HUDEP-2 (cell line): ENCODE measurements at regions not wholly inside any gene's neighbourhood (a gene's known extent, or its start where the extent isn't known, plus 50 kb on each side); places are given as distances from the start of the nearest gene placed in this dataset.

Experiments used
- DNase-seq, 76 experiments: peaks; one replicate each; lab custom pipeline; 2025; ENCODE audit not compliant: unreplicated experiment in 76 of 76; lab: John Stamatoyannopoulos, UW

DNA sequence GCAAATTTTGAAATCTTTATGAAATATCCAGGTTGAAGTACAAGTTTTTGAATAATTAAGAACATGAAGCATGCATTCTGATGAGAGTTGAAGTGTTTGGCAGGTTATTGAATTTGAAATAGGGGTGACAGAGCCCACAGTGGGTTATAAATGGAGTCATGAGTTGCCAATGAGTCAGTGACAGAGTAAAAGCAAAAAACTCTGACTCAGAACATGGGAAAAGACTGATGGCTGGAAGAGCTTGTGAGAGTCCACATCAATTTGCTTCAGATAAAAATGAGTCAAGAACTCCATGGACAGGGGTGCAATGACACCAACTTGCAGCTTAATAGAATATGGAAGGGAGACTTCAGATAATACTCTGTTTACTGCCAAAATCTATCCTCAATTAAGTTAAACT lies 105.3 kb downstream of the SLC6A15 start:
- DNase-seq: no peak

DNA sequence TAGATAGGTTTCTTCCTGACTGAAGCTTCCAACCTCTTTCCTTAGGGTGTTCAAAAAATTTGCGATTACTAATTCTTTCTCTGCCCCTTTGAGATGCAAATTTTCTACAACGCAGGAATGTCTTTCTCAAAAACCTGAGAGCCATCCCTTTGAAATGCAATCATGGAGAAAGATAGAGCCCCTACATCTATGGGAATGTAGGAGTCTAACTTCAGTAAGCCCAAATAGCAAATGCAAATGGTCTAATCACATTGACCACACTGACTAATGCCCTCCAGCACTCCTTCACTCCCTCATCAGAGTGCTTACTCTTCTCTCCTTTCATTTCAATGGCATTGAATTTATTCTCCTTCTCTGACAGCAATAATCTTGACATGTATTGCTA lies 107.1 kb downstream of the SLC6A15 start:
- no peak for DNase-seq

DNA sequence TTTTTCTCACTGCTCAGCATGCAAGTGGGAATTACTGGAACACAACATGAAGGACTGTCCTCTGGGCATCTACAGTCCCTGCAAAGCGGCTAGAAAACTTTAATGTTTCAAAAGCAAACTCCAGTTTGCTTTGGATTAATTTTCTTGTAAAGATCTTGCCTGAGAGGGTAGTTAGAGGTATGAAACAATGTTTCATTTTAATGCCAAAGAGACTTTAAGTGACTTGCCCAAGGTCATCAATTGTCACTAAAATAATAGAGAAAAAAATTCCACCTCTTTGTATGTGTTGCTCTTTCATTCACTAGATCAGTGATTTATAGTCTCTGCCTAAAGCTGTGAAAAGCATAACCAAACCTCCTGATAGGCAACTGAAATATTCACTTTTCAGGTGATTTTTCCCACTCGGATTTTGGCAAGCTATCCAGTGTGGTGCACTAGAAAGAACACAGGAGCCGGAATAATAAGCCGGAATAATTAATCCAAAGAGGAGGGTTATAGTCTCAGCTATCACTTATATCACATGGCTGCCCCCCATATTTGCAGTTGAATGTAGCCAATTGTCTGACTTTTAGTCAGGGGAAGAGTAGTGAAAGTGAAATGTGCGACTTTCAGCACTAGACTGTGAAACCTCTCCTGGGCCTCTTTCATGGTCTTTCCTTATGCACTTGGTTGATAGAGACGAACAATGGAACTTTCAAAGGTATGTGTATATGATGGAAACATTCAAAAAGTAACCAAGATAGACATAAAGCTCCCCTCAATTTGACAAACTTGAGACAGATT lies 107.7 kb downstream of the SLC6A15 start:
- no peak for DNase-seq

DNA sequence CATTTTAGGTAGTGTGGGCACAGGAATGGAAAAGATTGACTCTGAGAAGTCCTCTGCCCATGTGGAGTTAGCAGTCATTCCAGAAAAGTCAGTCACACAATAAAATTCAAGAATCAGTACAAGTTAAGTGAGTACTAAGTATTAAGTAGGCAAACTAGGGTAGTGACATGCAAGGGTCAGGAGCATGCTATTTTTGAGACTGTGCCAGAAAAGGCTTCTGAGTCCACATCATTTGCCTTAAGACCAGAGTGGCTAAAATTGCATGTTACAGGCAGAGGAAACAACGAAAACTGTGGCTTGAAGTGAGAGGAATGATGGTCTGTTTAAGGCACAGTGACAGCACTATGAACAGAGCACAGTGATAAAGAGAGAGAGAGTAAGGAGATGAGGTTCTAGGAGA lies 108.9 kb downstream of the SLC6A15 start:
- no peak for DNase-seq

DNA sequence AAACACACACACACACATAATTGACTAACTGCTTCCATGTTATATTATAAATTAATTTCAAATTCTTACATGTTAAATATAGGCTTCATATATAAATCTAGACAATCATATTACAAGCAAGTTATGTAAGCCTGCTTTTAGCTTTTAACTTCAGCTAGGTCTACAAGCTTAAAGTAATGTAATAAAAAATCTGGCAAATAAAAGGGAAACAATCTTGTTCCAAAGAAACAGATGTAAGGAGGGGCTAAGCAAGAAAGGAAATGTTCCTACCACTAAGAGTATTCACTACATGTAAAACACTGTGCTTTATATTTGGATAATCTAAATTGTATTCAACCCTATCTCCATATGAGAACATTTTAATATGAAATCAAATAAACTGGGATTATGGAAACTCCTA lies 110.4 kb downstream of the SLC6A15 start:
- no peak for DNase-seq

DNA sequence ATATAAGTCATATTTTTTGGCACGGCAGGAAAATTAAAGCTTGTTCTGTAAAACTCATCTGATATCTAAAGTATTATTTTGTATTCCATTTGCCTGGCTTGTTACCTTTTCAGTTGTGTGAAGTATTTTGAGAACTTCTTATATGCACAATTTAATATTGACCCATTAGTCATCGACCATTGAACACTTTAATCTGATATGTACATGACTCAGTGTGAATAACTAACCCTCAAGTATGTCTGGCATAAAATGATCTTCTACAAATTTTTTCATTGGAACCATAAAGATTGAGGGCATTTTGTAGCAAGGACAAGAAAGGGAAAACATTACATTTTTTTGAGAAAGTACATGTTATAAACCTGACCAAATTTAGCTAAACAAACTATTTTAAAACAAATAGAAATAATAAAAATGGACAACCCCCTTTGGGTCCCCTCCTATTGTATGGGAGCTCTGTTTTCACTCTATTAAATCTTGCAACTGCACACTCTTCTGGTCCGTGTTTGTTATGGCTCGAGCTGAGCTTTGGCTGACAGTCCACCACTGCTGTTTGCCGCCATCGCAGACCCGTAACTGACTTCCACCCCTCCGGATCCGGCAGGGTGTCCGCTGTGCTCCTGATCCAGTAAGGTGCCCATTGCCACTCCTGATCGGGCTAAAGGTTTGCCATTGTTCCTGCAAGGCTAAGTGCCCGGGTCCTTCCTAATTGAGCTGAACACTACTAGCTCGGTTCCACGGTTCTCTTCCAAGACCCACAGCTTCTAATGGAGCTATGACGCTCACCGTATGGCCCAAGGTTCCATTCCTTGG lies 118.8 kb downstream of the SLC6A15 start:
- no peak for DNase-seq

DNA sequence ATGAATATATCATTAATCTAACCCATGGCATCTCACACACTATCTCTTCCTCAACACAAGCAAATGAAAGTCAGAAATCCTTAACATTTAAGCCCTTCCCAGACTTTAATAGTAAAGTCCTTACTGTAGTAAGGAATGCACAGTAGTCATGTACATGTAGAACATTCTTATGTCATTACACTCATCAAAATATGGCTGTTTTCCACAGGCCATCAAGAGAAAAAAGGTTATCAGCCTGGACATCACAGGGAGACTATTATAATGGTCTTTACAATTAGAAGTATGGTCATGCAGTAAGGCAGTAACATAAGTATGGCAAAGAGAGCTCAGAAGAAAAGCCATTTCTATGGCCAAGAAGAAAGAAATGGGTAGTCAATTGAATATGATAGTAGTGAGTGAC lies 121.2 kb downstream of the SLC6A15 start:
- DNase-seq: no peak

DNA sequence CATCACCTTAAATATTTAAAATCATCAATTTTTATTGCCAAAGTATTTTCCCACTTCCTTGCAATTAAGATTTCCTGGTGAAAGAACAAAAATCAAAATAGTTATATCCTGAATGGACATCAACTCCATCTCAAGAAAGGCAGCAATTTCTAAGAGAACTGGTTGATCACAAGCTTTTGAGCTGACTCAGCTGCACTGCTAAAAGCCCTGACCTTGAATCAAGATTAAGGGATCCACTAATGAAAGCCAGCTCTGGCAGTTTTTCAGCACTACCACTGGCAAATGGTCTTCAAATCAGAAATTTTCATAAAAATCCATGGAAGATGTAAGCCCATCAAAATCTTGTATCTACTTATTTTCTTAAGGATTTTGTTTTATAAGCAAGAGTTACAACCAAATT lies 123.4 kb downstream of the SLC6A15 start:
- DNase-seq: no peak

DNA sequence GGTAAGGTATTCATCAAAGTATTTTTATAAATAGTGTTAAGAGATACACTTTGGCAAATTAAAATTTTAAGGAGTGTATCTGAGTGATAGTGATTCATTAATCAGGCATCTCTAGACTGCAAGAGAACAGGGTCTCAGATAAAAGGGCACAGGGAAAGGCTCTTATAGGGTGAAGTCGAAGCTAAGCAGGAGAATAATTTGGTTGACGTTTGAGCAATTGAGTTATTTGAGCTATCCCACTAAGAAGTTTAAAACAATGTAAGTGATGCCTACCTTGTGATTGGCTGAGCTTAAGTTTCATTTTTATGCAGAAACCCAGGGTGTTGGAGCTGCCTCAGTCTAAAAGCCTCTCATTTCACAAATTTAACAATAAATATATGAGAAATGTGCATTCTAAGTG lies 125.3 kb downstream of the SLC6A15 start:
- no peak for DNase-seq

DNA sequence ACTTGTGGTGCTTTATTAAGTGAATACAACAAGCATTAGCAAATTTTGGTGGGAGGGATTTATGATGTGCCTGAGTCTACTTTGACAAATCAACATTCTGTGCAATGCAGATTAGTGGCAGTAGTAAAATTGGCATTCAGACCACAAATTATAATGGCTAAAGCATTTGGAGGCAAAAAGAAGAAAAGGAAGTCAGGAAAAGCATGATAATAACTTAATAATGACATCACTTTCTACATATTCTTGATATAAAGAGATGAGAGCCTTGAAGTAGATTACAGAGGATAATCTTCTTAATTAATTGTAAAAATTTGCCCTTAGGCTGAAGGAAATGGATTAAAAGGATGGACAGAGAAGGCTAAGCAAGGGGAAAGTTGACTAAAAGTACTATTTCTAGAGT lies 126.0 kb downstream of the SLC6A15 start:
- no peak for DNase-seq

DNA sequence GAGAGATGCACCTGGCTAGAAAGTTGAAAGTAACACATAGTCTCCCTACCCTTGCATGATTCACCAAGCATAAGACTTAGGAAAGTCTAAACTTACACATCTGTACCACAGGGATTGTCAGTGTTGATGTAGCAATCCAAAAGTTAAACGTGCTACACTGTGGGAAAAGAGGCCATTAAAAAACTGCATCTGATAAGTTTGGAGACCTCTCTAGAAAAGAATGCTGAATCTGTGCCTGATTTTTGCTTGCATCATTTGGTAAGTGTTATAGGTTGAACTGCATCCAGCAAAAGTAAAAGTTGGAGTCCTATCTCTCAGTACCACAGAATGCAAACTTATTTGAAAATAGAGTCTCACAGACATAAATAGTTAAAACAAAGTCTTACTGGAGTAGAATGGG lies 126.6 kb downstream of the SLC6A15 start:
- DNase-seq: no peak

DNA sequence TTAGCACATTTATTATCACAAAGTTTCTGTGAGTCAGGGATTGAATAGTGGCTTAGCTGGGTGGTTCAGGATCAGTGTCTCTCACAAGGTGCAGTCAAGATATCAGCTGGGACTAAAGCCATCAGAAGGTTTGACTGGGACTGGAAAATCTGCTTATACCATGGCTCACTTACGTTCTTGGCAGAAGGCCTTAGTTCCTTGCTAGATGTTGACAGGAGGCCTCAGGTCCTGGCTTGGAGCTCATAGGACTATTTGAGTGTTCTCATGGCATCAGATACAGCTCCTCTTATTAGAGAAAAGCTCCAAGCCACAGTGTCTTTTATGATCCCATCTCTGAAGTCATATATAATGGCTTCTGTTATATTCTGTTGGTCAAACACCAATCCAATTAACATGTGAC lies 127.3 kb downstream of the SLC6A15 start:
- DNase-seq: peak in 2 of 76 experiments; percentile 8 to 24

DNA sequence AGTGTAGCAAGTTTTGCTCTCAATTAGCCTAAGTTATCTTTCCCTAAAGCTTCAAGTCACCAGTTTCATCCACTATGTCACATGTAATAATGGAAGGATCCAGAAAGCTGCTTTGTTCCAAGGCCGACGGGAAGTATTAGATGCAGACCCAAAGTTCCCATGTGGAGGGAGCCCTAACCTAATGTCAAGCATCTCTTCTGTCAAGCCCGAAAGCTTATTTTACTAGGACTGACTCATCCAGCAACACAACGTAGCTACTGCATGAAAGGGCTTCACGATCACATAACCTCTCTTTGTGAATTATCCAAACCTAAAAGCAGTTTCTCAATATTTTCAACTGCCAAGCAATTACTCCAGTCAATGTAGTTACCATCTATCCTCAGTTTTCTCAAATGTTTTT lies 133.4 kb downstream of the SLC6A15 start:
- no peak for DNase-seq

DNA sequence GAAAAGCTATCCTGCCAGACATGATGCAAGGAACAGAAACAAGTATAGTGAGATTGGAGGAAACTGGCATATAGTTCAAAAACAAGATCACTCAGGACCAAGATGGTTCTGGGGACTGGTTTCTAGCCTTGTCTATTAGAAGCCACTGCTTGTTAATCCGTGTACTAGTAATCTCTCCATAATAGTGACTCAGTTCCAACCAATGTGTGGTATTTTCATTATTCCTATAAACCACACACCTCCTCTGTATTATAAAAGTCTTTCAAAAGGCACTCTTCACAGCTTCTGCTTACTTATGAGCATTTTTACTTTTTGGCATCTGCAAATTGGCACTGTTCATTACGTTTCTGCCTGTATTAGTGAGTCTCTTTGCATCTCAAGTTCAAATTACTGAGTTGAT lies 140.3 kb downstream of the SLC6A15 start:
- DNase-seq: no peak

DNA sequence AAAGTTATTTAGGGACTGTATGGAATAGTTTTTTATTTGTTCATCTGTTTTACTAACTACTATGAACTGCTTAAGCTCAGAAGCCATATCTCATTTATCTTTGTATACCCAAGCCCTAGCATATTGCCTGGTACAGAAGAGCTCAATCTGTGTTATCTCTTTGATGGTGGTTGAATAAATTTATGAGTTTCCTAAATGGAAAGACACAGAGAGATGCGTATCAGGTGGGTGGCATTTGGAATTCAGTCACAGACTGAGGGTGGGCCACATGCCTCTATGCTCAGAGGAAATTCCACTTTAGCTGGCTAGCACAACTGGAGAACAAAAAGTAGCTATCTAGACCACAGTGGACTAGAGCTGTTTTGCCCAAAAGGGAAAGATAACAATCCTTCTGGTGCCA lies 145.5 kb downstream of the SLC6A15 start:
- DNase-seq: no peak

DNA sequence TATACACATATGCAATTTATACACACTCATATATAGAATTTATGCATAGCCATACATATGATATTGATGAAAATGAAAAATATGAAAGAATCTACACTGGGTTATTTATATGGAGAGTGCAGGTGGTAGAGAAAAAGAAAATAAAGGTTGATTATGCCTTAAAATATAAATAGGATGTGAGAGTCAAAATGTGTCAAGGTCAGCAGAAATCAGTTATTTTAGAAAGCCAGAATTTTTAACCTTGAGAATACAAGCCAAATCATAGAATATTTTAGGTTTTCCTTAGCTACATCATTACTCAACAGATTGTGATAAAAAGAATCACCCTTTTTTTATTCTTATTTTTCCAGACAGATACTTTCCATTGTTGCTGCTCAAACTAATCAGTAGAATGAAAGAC lies 146.2 kb downstream of the SLC6A15 start:
- DNase-seq: no peak

DNA sequence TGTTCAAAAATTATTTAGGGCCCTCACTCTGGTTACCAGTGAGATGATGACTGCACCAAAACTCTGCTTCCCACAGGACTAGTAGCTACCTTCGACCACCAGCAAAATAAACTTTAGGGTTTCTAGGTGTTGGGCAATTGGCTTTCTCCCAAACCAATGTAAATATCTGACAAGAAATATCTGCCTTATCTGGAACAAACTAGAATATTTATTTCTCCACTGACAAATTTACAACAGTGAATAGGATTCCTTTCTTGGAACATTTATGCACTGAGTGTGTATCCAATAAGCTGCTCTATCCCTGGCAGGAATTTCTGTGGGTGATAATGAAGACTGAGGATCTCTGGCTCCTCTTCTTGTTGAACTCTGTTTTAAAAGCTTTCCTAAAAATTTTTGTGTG lies 148.6 kb downstream of the SLC6A15 start:
- DNase-seq: no peak

DNA sequence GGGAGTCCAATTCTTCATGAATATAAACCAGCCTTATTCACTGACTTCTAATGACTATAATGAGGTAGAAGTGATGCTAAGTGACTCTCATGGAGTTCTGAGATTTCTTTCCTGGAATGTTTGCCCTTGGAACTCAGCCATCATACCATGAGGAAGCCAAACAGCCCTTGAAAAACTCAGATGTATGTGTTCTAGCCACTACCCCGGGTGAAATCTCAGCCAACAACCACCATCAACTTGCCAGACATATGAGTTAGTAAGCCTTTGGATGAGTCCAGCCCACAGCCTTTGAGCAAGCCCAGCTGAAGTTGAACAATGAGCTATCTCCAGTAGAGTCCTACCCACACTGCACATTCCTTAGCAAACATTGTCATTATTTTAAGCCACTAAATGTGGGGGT lies 149.5 kb downstream of the SLC6A15 start:
- DNase-seq: no peak

DNA sequence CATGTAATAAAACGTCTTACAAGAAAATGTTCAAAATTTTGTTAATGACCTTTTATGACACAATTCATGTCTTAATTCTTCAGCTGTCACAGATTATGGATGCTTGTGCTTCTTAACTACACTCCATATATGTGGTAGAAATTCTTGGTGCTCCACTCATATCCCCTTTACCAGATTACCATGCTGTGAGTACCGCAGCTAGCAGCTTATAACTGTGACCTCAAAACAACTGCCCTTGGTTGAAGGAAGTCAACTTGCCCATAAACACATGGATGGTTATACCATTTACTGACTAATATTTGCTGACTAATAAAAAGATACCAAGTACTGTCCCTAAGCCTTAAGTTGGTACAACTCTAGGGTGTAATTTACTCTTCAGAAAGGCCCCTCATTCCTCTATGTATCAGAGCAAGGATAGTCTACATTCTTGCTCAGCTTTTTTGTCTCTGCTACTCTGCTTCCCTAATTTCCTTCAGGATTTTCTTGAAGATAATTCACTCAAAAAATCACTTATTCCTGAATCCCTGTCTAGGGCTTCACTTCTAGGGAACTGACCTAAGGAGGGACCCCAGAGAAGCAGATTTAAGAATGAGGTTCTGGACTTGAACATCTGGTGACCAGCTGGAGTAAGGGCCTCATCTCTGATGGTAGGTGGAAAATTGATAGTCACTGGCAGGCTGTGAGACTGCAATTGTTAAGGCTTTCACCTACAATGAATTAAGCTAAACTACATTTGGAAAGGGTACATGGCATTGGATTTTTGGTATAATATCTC lies 152.3 kb downstream of the SLC6A15 start:
- DNase-seq: no peak

DNA sequence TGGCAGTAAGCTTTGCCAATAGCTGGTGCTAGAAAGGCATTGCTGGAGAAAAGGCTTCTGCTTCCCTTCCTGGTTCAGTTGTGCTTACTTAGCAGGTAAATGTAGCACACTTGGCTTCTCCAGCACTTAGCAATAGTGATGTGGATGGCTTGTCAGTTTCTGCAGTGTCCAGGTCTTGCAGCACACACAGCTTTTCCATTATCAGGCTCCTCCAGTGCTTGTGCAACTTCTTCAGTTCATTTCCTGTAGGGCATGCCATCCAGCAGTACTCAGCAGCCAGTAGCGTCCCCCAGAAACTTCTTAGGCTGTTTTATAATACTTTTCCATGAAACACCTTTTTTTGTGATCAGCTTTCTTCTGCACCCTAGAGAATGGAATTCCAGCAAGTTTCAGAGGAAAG lies 154.6 kb downstream of the SLC6A15 start:
- no peak for DNase-seq

DNA sequence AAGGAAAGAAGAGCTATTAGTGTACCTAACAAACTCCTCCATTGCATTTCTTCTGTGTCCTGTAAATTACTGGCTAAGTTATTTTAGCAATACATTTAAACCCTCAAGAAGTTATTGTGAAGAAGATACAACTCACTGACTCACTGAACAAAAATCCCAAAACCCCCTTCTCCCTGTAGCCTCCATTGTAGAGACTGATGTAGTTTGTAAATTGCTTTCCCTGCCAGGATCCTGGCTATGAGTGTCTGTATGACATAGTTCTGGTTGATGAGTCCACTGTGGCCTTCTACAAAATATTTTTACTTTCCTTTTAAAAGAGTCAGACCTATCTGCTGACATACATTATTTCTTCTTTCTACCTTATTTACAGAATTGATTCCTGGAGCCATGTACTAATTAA lies 155.6 kb downstream of the SLC6A15 start:
- DNase-seq: no peak

DNA sequence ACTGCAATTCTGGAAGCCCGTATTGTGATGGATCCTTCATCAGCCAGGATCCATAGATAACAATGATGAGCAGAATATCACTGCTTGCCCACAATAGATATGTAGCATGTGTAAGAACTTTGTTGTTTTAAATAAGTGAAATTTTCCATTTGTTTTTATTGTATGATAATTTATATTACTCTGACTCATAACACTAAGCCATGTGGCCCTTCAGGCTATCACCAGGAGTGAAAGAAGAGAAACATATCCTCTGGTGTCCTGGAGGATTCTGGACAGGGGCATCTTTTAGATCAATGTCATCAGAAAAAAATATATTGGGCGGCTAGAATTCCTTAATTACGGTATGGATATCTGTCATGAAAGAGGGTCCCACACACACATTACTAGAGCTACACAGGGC lies 167.5 kb downstream of the SLC6A15 start:
- no peak for DNase-seq
